ENCODE measurements at regions not wholly inside any gene's neighbourhood (a gene's known extent, or its start where the extent isn't known, plus 50 kb on each side); places are given as distances from the start of the nearest gene placed in this dataset.

DNA sequence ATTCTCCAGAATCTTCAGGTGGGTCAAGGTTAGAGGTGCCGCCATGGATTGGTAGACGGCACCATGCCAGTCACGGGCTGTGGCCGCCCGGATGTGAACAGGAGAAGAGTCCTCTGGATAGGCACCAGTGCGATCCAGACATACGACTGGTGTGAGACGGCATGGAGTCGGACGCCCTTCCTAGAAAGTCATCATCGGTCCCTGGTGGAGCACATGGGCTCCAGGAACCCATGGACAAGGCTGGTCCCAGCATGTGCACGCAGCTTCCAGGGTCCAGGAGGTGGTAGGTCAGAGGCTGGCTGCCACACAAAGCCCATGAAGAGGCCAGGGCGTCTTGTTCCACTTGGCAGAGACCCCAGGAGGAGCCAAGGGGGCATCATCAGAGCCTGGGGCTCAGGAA is 276.1 kb upstream of the LRRC3B start:
- H3K4me1 ChIP-seq (ENCODE audit: control insufficient read depth in 4 of 4, insufficient read depth in 4 of 4, low read length in 3 of 4): no peaks in the 10 kb centered on the region
- peaks cover 0 to 8% (median 0%) of the 10 kb centered on the region in 4 donors for H3K27me3 ChIP-seq (ENCODE audit: control insufficient read depth in 4 of 4, insufficient read depth in 4 of 4, low read length in 3 of 4)
- H3K9me3 ChIP-seq (ENCODE audit: control insufficient read depth in 4 of 4, low read length in 3 of 4): peaks cover 0 to 7% (median 3%) of the 10 kb centered on the region in 4 donors
- H3K27ac ChIP-seq (ENCODE audit: low read depth in 1 of 2, low read length in 2 of 2): no peak overlapping the region
- no peak overlapping the region for H3K4me3 ChIP-seq (ENCODE audit: low read depth in 1 of 3, low read length in 3 of 3)
- DNase-seq (ENCODE audit: low spot score): no peak
- 91% methylated on average over 13 of the region's 13 CpGs for WGBS
- TF ChIP-seq EGR1 (IDR thresholded peaks at IDR 0.05; ENCODE audit: low read depth in 2 of 2): no peak
- no peak for TF ChIP-seq RAD21 (IDR thresholded peaks at IDR 0.05)
- no peak for TF ChIP-seq FOXA1 (IDR thresholded peaks at IDR 0.05)
- no peak for TF ChIP-seq HNF4A (conservative IDR thresholded peaks at IDR 0.05)
- TF ChIP-seq, protein P1, sequence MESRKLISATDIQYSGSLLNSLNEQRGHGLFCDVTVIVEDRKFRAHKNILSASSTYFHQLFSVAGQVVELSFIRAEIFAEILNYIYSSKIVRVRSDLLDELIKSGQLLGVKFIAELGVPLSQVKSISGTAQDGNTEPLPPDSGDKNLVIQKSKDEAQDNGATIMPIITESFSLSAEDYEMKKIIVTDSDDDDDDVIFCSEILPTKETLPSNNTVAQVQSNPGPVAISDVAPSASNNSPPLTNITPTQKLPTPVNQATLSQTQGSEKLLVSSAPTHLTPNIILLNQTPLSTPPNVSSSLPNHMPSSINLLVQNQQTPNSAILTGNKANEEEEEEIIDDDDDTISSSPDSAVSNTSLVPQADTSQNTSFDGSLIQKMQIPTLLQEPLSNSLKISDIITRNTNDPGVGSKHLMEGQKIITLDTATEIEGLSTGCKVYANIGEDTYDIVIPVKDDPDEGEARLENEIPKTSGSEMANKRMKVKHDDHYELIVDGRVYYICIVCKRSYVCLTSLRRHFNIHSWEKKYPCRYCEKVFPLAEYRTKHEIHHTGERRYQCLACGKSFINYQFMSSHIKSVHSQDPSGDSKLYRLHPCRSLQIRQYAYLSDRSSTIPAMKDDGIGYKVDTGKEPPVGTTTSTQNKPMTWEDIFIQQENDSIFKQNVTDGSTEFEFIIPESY (IDR thresholded peaks at IDR 0.05): no peak
- TF ChIP-seq, protein P2, sequence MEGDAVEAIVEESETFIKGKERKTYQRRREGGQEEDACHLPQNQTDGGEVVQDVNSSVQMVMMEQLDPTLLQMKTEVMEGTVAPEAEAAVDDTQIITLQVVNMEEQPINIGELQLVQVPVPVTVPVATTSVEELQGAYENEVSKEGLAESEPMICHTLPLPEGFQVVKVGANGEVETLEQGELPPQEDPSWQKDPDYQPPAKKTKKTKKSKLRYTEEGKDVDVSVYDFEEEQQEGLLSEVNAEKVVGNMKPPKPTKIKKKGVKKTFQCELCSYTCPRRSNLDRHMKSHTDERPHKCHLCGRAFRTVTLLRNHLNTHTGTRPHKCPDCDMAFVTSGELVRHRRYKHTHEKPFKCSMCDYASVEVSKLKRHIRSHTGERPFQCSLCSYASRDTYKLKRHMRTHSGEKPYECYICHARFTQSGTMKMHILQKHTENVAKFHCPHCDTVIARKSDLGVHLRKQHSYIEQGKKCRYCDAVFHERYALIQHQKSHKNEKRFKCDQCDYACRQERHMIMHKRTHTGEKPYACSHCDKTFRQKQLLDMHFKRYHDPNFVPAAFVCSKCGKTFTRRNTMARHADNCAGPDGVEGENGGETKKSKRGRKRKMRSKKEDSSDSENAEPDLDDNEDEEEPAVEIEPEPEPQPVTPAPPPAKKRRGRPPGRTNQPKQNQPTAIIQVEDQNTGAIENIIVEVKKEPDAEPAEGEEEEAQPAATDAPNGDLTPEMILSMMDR (IDR thresholded peaks at IDR 0.05; ENCODE audit: low read depth, low read length, missing input control): no peak
- no peak for TF ChIP-seq JUND (IDR thresholded peaks at IDR 0.05)
- no peak for TF ChIP-seq FOXA2 (IDR thresholded peaks at IDR 0.05)
- TF ChIP-seq, protein P3, sequence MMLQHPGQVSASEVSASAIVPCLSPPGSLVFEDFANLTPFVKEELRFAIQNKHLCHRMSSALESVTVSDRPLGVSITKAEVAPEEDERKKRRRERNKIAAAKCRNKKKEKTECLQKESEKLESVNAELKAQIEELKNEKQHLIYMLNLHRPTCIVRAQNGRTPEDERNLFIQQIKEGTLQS (IDR thresholded peaks at IDR 0.05): no peak
- no peak for TF ChIP-seq GABPA (IDR thresholded peaks at IDR 0.05 in 1 of 2, conservative IDR thresholded peaks at IDR 0.05 in 1 of 2)
- TF ChIP-seq NR2F2 (IDR thresholded peaks at IDR 0.05): no peak
- TF ChIP-seq RXRA (IDR thresholded peaks at IDR 0.05): no peak
- no peak for TF ChIP-seq TAF1 (conservative IDR thresholded peaks at IDR 0.05)
- TF ChIP-seq, protein P4, sequence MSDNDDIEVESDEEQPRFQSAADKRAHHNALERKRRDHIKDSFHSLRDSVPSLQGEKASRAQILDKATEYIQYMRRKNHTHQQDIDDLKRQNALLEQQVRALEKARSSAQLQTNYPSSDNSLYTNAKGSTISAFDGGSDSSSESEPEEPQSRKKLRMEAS (IDR thresholded peaks at IDR 0.05): no peak
- no peak overlapping the region for H3K9ac ChIP-seq (ENCODE audit: low read depth in 1 of 2, low read length in 2 of 2)
- H3K36me3 ChIP-seq (ENCODE audit: control insufficient read depth in 4 of 4, insufficient read depth in 3 of 4, low read depth in 1 of 4, low read length in 3 of 4): no peaks in the 10 kb centered on the region

DNA sequence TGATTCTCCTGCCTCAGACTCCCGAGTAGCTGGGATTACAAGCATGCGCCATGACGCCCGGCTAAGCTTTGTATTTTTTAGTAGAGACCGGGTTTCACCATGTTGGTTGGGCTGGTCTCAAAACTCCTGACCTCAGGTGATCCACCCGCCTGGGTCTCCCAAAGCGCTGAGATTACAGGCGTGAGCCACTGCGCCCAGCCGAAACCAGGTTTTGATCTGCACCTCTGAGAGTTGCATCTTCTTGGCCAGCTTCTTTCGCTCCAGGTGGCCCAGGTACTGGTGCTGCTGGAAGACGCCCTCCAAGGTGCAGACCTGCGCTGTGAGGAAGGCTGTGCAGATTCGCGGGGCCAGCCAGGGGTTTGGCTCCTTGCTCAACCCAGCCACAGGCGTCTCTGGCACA is 275.4 kb upstream of the LRRC3B start:
- 90% methylated on average over 16 of the region's 16 CpGs for WGBS
- no peak overlapping the region for H3K27ac ChIP-seq (ENCODE audit: low read depth in 1 of 2, low read length in 2 of 2)
- no peaks in the 10 kb centered on the region for H3K36me3 ChIP-seq (ENCODE audit: control insufficient read depth in 4 of 4, insufficient read depth in 3 of 4, low read depth in 1 of 4, low read length in 3 of 4)
- DNase-seq (ENCODE audit: low spot score): no peak
- H3K27me3 ChIP-seq (ENCODE audit: control insufficient read depth in 4 of 4, insufficient read depth in 4 of 4, low read length in 3 of 4): peaks cover 0 to 8% (median 0%) of the 10 kb centered on the region in 4 donors
- H3K4me1 ChIP-seq (ENCODE audit: control insufficient read depth in 4 of 4, insufficient read depth in 4 of 4, low read length in 3 of 4): no peaks in the 10 kb centered on the region
- H3K4me3 ChIP-seq (ENCODE audit: low read depth in 1 of 3, low read length in 3 of 3): no peak overlapping the region
- TF ChIP-seq NR2F2 (IDR thresholded peaks at IDR 0.05) (no peak), RAD21 (IDR thresholded peaks at IDR 0.05) (no peak), FOXA2 (IDR thresholded peaks at IDR 0.05) (no peak), EGR1 (IDR thresholded peaks at IDR 0.05; ENCODE audit: low read depth in 2 of 2) (no peak), HNF4A (conservative IDR thresholded peaks at IDR 0.05) (no peak), RXRA (IDR thresholded peaks at IDR 0.05) (no peak), GABPA (IDR thresholded peaks at IDR 0.05 in 1 of 2, conservative IDR thresholded peaks at IDR 0.05 in 1 of 2) (no peak), JUND (IDR thresholded peaks at IDR 0.05) (no peak), YY1 (IDR thresholded peaks at IDR 0.05) (no peak), FOXA1 (IDR thresholded peaks at IDR 0.05) (no peak), TAF1 (conservative IDR thresholded peaks at IDR 0.05) (no peak), SP1 (IDR thresholded peaks at IDR 0.05) (no peak), HNF4G (IDR thresholded peaks at IDR 0.05) (no peak)
- TF ChIP-seq, protein P3 (IDR thresholded peaks at IDR 0.05): no peak
- TF ChIP-seq, protein P2 (IDR thresholded peaks at IDR 0.05; ENCODE audit: low read depth, low read length, missing input control): no peak
- TF ChIP-seq, protein P5, sequence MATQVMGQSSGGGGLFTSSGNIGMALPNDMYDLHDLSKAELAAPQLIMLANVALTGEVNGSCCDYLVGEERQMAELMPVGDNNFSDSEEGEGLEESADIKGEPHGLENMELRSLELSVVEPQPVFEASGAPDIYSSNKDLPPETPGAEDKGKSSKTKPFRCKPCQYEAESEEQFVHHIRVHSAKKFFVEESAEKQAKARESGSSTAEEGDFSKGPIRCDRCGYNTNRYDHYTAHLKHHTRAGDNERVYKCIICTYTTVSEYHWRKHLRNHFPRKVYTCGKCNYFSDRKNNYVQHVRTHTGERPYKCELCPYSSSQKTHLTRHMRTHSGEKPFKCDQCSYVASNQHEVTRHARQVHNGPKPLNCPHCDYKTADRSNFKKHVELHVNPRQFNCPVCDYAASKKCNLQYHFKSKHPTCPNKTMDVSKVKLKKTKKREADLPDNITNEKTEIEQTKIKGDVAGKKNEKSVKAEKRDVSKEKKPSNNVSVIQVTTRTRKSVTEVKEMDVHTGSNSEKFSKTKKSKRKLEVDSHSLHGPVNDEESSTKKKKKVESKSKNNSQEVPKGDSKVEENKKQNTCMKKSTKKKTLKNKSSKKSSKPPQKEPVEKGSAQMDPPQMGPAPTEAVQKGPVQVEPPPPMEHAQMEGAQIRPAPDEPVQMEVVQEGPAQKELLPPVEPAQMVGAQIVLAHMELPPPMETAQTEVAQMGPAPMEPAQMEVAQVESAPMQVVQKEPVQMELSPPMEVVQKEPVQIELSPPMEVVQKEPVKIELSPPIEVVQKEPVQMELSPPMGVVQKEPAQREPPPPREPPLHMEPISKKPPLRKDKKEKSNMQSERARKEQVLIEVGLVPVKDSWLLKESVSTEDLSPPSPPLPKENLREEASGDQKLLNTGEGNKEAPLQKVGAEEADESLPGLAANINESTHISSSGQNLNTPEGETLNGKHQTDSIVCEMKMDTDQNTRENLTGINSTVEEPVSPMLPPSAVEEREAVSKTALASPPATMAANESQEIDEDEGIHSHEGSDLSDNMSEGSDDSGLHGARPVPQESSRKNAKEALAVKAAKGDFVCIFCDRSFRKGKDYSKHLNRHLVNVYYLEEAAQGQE (IDR thresholded peaks at IDR 0.05): no peak
- TF ChIP-seq, protein P1 (IDR thresholded peaks at IDR 0.05): no peak
- TF ChIP-seq, protein P4 (IDR thresholded peaks at IDR 0.05): no peak
- no peak overlapping the region for H3K9ac ChIP-seq (ENCODE audit: low read depth in 1 of 2, low read length in 2 of 2)
- peaks cover 0 to 7% (median 3%) of the 10 kb centered on the region in 4 donors for H3K9me3 ChIP-seq (ENCODE audit: control insufficient read depth in 4 of 4, low read length in 3 of 4)

Data from liver (tissue), 8 donors.